Fibroblast of lung (primary cell): ENCODE measurements at regions not wholly inside any gene's neighbourhood (a gene's known extent, or its start where the extent isn't known, plus 50 kb on each side); places are given as distances from the start of the nearest gene placed in this dataset.

ENCODE experiments used
- DNase-seq, 2 donors: peaks; one replicate each; pipeline versions ENCODE4 v3.0.0 to v3.0.0-alpha.2; 2010; ENCODE audit warnings: low read depth in 2 of 2
- H2AFZ ChIP-seq: 2 replicates; pipeline ENCODE4 v1.5.1; 2012; ENCODE audit warnings: low read length, control low read depth, inconsistent platforms
- H3K27ac ChIP-seq: 2 replicates; pipeline ENCODE4 v1.5.1; 2011; ENCODE audit warnings: low read length, control low read depth; ENCODE audit not compliant: insufficient read depth
- H3K27me3 ChIP-seq: 2 replicates; pipeline ENCODE4 v1.5.1; 2011; ENCODE audit warnings: mild to moderate bottlenecking, low read length; ENCODE audit not compliant: control insufficient read depth, insufficient read depth
- H3K36me3 ChIP-seq: 2 replicates; pipeline ENCODE4 v1.5.1; 2011; ENCODE audit warnings: low read length; ENCODE audit not compliant: control insufficient read depth, insufficient read depth
- H3K4me1 ChIP-seq: 2 replicates; pipeline ENCODE4 v1.5.1; 2011; ENCODE audit warnings: low read length; ENCODE audit not compliant: control insufficient read depth, insufficient read depth; ENCODE audit errors: extremely low read depth
- H3K4me2 ChIP-seq: 2 replicates; pipeline ENCODE4 v1.5.1; 2011; ENCODE audit warnings: low read length, control low read depth; ENCODE audit not compliant: insufficient read depth; ENCODE audit errors: extremely low read depth
- H3K4me3 ChIP-seq, 4 experiments: fragments of 200-600 bp in 1 of 4; sonication (generic) in 1 of 4; replicated peaks in 1 of 4; 2 replicates each; pipeline ENCODE4 v1.5.1; 2011 to 2016; ENCODE audit warnings: low read length in 4 of 4, low read depth in 3 of 4, mild to moderate bottlenecking in 3 of 4, control low read depth in 2 of 4, inconsistent platforms in 1 of 4, mixed read lengths in 1 of 4; ENCODE audit not compliant: insufficient read depth in 1 of 4; ENCODE audit errors: control extremely low read depth in 1 of 4
- H3K79me2 ChIP-seq: 2 replicates; pipeline ENCODE4 v1.5.1; 2012; ENCODE audit warnings: mild to moderate bottlenecking, low read length, inconsistent platforms; ENCODE audit not compliant: control insufficient read depth, insufficient read depth
- H3K9ac ChIP-seq: 2 replicates; pipeline ENCODE4 v1.5.1; 2011; ENCODE audit warnings: mild to moderate bottlenecking, low read length, control low read depth; ENCODE audit not compliant: insufficient read depth
- H3K9me3 ChIP-seq: 2 replicates; pipeline ENCODE4 v1.5.1; 2012; ENCODE audit warnings: low read depth, low read length; ENCODE audit not compliant: control insufficient read depth, insufficient read depth
- H4K20me1 ChIP-seq: 2 replicates; pipeline ENCODE4 v1.5.1; 2011; ENCODE audit warnings: low read length; ENCODE audit not compliant: control insufficient read depth, insufficient read depth; ENCODE audit errors: extremely low read depth
- EZH2 ChIP-seq: IDR thresholded peaks from 2 replicates; pipeline ENCODE4 v1.5.1; 2012; ENCODE audit warnings: low read length, control low read depth, mild to moderate bottlenecking; ENCODE audit errors: missing control alignments
- TF ChIP-seq, protein P1 (sequence below), 2 donors: IDR thresholded peaks in 1 of 2; conservative IDR thresholded peaks in 1 of 2; 1 replicate in 1 of 2; 2 replicates in 1 of 2; pipeline ENCODE4 v1.5.1; 2011 to 2012; ENCODE audit warnings: low read length in 2 of 2, control low read depth in 1 of 2, inconsistent platforms in 1 of 2, low read depth in 1 of 2, mild to moderate bottlenecking in 1 of 2

DNA sequence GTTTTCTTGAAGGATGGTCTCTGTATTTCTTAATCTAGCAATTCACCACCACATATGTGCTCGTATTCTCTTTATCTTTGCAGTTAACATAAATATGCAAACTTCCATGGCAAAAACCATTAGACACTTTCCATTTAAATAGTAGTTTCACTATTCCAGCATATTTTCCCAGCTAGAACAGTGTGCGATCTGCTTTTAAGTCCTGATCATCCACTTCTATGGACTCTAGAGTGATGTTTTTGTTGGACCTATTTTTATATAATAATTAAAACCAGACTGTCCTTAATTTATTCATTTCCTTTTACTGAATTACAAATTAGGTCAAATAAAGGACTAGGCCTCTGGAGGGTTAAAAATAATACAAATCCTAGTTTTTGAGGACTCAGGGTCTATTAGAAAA, 418.4 kb upstream of the TRIB2 start:
- Histone ChIP-seq H4K20me1 (no peaks in the 10 kb centered on the region), H3K4me1 (peaks cover 2% of the 10 kb centered on the region), H3K9ac (no peak overlapping the region), H3K79me2 (no peaks in the 10 kb centered on the region), H3K4me3 (no peak overlapping the region), H3K27me3 (no peaks in the 10 kb centered on the region), H3K36me3 (no peaks in the 10 kb centered on the region), H3K9me3 (no peaks in the 10 kb centered on the region), H3K4me2 (no peak overlapping the region), H2AFZ (no peak overlapping the region), H3K27ac (no peak overlapping the region)
- no peak for DNase-seq
- no peak for TF ChIP-seq EZH2
- TF ChIP-seq, protein P1, sequence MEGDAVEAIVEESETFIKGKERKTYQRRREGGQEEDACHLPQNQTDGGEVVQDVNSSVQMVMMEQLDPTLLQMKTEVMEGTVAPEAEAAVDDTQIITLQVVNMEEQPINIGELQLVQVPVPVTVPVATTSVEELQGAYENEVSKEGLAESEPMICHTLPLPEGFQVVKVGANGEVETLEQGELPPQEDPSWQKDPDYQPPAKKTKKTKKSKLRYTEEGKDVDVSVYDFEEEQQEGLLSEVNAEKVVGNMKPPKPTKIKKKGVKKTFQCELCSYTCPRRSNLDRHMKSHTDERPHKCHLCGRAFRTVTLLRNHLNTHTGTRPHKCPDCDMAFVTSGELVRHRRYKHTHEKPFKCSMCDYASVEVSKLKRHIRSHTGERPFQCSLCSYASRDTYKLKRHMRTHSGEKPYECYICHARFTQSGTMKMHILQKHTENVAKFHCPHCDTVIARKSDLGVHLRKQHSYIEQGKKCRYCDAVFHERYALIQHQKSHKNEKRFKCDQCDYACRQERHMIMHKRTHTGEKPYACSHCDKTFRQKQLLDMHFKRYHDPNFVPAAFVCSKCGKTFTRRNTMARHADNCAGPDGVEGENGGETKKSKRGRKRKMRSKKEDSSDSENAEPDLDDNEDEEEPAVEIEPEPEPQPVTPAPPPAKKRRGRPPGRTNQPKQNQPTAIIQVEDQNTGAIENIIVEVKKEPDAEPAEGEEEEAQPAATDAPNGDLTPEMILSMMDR (conservative IDR thresholded peaks at IDR 0.05 in 1 of 2, IDR thresholded peaks at IDR 0.05 in 1 of 2; ENCODE audit: low read depth in 1 of 2, low read length in 2 of 2) = no peak

DNA sequence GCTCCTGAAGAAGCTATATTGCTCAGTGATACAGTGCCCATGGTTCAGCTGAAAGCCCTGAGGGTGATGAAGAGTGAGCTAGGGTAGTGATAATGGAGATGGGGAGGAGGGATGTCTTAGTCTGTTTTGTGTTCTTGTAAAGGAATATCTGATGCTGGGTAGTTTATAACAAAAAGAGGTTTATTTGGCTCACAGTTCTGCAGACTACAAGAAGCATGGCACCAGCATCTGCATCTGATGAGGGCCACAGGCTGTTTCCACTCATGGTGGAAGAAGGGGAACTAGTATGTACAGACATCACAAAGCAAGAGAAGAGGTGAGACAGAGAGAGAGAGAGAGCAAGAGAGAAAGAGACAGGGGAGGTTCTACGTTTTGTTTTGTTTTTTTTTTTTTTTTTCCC, 417.3 kb upstream of the TRIB2 start:
- no peak overlapping the region for H2AFZ ChIP-seq
- H3K4me1 ChIP-seq = peaks cover 3% of the 10 kb centered on the region
- no peak overlapping the region for H3K4me3 ChIP-seq
- no peaks in the 10 kb centered on the region for H3K27me3 ChIP-seq
- no peak overlapping the region for H3K9ac ChIP-seq
- no peak for DNase-seq
- TF ChIP-seq EZH2 = no peak
- TF ChIP-seq, protein P1 (conservative IDR thresholded peaks at IDR 0.05 in 1 of 2, IDR thresholded peaks at IDR 0.05 in 1 of 2; ENCODE audit: low read depth in 1 of 2, low read length in 2 of 2) = no peak
- H3K27ac ChIP-seq = no peak overlapping the region
- H3K9me3 ChIP-seq = no peaks in the 10 kb centered on the region
- H3K79me2 ChIP-seq = no peaks in the 10 kb centered on the region
- no peaks in the 10 kb centered on the region for H4K20me1 ChIP-seq
- no peaks in the 10 kb centered on the region for H3K36me3 ChIP-seq
- H3K4me2 ChIP-seq = no peak overlapping the region

DNA sequence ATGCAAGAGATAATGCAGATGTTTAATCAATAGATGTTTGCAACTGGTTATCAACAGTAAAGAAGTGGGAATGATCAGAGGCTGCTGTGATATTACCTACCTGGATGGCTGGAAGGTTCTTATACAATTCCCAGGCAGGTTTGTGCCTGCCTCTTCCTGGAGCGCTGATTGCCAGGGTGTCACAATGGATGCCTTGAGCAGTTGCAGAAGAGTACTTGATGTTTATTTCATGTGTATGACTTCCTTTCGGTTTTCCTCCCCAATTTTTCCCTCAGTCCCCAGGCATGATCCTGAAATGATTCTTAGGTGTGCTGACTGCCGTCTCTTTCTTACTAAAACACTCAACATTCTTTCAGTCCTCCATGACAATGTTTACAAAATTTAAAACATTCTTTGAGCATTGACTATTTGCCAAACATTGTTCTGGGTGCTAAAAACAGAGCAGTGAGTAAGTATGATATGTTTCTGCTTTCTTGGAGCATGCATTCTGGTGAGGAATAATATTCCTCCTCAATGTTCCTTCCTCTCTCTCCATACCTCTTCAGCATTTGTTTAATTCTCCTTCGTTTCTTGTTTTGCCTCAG, 416.6 kb upstream of the TRIB2 start:
- H3K36me3 ChIP-seq = no peaks in the 10 kb centered on the region
- H3K4me3 ChIP-seq = no peak overlapping the region
- H3K4me1 ChIP-seq = peaks cover 9% of the 10 kb centered on the region
- no peaks in the 10 kb centered on the region for H3K79me2 ChIP-seq
- no peak overlapping the region for H3K9ac ChIP-seq
- no peak overlapping the region for H3K4me2 ChIP-seq
- H4K20me1 ChIP-seq = no peaks in the 10 kb centered on the region
- H2AFZ ChIP-seq = no peak overlapping the region
- no peaks in the 10 kb centered on the region for H3K9me3 ChIP-seq
- TF ChIP-seq, protein P1 (conservative IDR thresholded peaks at IDR 0.05 in 1 of 2, IDR thresholded peaks at IDR 0.05 in 1 of 2; ENCODE audit: low read depth in 1 of 2, low read length in 2 of 2) = no peak
- no peak for TF ChIP-seq EZH2
- no peak overlapping the region for H3K27ac ChIP-seq
- no peaks in the 10 kb centered on the region for H3K27me3 ChIP-seq
- DNase-seq = peak in 1 of 2 donors; percentile 66
